HEK293 (cell line): ENCODE measurements at regions not wholly inside any gene's neighbourhood (a gene's known extent, or its start where the extent isn't known, plus 50 kb on each side); places are given as distances from the start of the nearest gene placed in this dataset.

ENCODE experiments used
- CTCF ChIP-seq: fragments of 450-650 bp; formaldehyde crosslinking; IDR thresholded peaks from 2 replicates; pipeline ENCODE4 v1.5.1; 2016; ENCODE audit warnings: missing biosample characterization, missing genetic modification characterization
- GLIS1 ChIP-seq: fragments of 450-650 bp; formaldehyde crosslinking; IDR thresholded peaks from 2 replicates; pipeline ENCODE4 v1.5.1; 2016; ENCODE audit warnings: missing biosample characterization, missing genetic modification characterization
- KLF10 ChIP-seq: fragments of 450-650 bp; IDR thresholded peaks from 2 replicates; pipeline ENCODE4 v1.5.1; 2018; ENCODE audit warnings: missing biosample characterization, mild to moderate bottlenecking, missing genetic modification characterization
- YY1 ChIP-seq: fragments of 450-650 bp; formaldehyde crosslinking; IDR thresholded peaks from 2 replicates; pipeline ENCODE4 v1.5.1; 2018; ENCODE audit warnings: missing biosample characterization, missing genetic modification characterization
- ZBTB1 ChIP-seq: fragments of 450-650 bp; formaldehyde crosslinking; IDR thresholded peaks from 2 replicates; pipeline ENCODE4 v1.5.1; 2016; ENCODE audit warnings: missing biosample characterization, missing genetic modification characterization
- ZBTB48 ChIP-seq: fragments of 450-650 bp; formaldehyde crosslinking; IDR thresholded peaks from 2 replicates; pipeline ENCODE4 v1.5.1; 2016; ENCODE audit warnings: missing biosample characterization, missing genetic modification characterization
- ZBTB49 ChIP-seq: fragments of 450-650 bp; formaldehyde crosslinking; IDR thresholded peaks from 2 replicates; pipeline ENCODE4 v1.5.1; 2016; ENCODE audit warnings: missing biosample characterization, missing genetic modification characterization, low read depth
- ZNF18 ChIP-seq: fragments of 450-650 bp; formaldehyde crosslinking; IDR thresholded peaks from 2 replicates; pipeline ENCODE4 v1.5.1; 2016; ENCODE audit warnings: missing biosample characterization, missing genetic modification characterization
- ZNF350 ChIP-seq: fragments of 450-650 bp; formaldehyde crosslinking; IDR thresholded peaks from 2 replicates; pipeline ENCODE4 v1.5.0; 2017; ENCODE audit warnings: missing biosample characterization, mild to moderate bottlenecking, missing genetic modification characterization
- ZNF513 ChIP-seq: fragments of 450-650 bp; IDR thresholded peaks from 2 replicates; pipeline ENCODE4 v1.5.1; 2018; ENCODE audit warnings: missing biosample characterization, missing genetic modification characterization
- ZNF518A ChIP-seq: fragments of 450-650 bp; formaldehyde crosslinking; conservative IDR thresholded peaks from 2 replicates; pipeline ENCODE4 v1.5.1; 2016; ENCODE audit warnings: low read depth, missing biosample characterization, missing genetic modification characterization

- TF ChIP-seq ZNF513 (tag by site-specific recombination): no peak
- no peak for TF ChIP-seq ZBTB49 (tag by site-specific recombination)
- no peak for TF ChIP-seq GLIS1 (tag by site-specific recombination)
- no peak for TF ChIP-seq CTCF
- no peak for TF ChIP-seq KLF10 (tag by site-specific recombination)
- TF ChIP-seq ZNF350 (tag by site-specific recombination): no peak
- no peak for TF ChIP-seq ZBTB48 (tag by site-specific recombination)
- no peak for TF ChIP-seq YY1 (tag by site-specific recombination)
- no peak for TF ChIP-seq ZBTB1 (tag by site-specific recombination)
- TF ChIP-seq ZNF518A (tag by site-specific recombination): no peak
- no peak for TF ChIP-seq ZNF18
Measured at GRCh38 chr16:51443934-51444333, 292.9 kb upstream of the SALL1 start.
